ENCODE measurements at regions not wholly inside any gene's neighbourhood (a gene's known extent, or its start where the extent isn't known, plus 50 kb on each side); places are given as distances from the start of the nearest gene placed in this dataset.

DNA sequence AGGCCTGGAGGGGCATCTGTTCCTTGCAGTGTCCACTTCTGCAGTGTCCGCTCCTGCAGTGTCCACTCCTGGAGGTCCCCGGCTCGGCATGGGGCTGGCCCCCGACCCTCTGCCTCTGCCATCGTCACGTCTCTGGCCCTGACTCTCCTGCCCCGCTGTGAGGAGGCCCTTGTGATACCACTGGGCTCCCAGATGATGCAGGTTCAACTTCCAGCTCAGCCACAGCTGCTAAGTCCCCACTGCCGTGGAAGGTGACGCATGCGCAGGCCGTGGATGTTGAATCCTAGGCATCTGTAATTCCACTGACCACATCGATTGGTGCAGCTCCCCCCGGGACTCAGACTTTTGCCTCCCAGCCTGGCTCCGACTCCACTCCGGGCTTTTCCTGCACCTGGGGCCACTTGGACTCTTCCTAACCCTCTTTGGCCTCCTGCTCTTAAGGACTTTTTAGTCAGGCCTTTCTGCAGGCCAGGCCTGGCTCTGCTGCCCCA lies 95.1 kb downstream of the GLRX3 start:
- TF ChIP-seq, protein P1, sequence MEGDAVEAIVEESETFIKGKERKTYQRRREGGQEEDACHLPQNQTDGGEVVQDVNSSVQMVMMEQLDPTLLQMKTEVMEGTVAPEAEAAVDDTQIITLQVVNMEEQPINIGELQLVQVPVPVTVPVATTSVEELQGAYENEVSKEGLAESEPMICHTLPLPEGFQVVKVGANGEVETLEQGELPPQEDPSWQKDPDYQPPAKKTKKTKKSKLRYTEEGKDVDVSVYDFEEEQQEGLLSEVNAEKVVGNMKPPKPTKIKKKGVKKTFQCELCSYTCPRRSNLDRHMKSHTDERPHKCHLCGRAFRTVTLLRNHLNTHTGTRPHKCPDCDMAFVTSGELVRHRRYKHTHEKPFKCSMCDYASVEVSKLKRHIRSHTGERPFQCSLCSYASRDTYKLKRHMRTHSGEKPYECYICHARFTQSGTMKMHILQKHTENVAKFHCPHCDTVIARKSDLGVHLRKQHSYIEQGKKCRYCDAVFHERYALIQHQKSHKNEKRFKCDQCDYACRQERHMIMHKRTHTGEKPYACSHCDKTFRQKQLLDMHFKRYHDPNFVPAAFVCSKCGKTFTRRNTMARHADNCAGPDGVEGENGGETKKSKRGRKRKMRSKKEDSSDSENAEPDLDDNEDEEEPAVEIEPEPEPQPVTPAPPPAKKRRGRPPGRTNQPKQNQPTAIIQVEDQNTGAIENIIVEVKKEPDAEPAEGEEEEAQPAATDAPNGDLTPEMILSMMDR (IDR thresholded peaks at IDR 0.05), result no peak
- TF ChIP-seq POLR2A (IDR thresholded peaks at IDR 0.05), result no peak
